Gastroesophageal sphincter (tissue), 4 donors: ENCODE measurements at regions not wholly inside any gene's neighbourhood (a gene's known extent, or its start where the extent isn't known, plus 50 kb on each side); places are given as distances from the start of the nearest gene placed in this dataset.

ENCODE experiments used
- ATAC-seq: fragments of 150-250 bp; one replicate; pipeline ENCODE4 v1.9.1; 2016; ENCODE audit warnings: mild to moderate bottlenecking, moderate library complexity
- H3K27ac ChIP-seq, 4 donors: fragments of 200-600 bp; sonication (generic) in 3 of 4; 1 replicate in 3 of 4; 2 replicates in 1 of 4; pipeline ENCODE4 v1.5.1; 2016 to 2019
- H3K27me3 ChIP-seq: fragments of 200-600 bp; sonication (generic); one replicate; pipeline ENCODE4 v1.5.1; 2019
- H3K36me3 ChIP-seq, 2 donors: fragments of 200-600 bp; sonication (generic); one replicate each; pipeline ENCODE4 v1.5.1; 2019; ENCODE audit warnings: control low read depth in 1 of 2
- H3K4me1 ChIP-seq, 3 donors: fragments of 200-600 bp; sonication (generic); 1 replicate in 2 of 3; 2 replicates in 1 of 3; pipeline ENCODE4 v1.5.1; 2016 to 2019; ENCODE audit warnings: control low read depth in 2 of 3
- H3K4me3 ChIP-seq, 2 donors: fragments of 200-600 bp; sonication (generic); one replicate each; pipeline ENCODE4 v1.5.1; 2019; ENCODE audit warnings: mild to moderate bottlenecking in 1 of 2, moderate library complexity in 1 of 2
- H3K9me3 ChIP-seq, 3 donors: fragments of 200-600 bp; sonication (generic); one replicate each; pipeline ENCODE4 v1.5.1; 2017 to 2019; ENCODE audit warnings: control low read depth in 2 of 3
- EP300 ChIP-seq: sonication (generic); formaldehyde crosslinking; IDR thresholded peaks from one replicate; pipeline ENCODE4 v1.6.1; 2017; ENCODE audit warnings: antibody characterized with exemption, mild to moderate bottlenecking
- POLR2A ChIP-seq, 2 donors: fragments of 450-650 bp; IDR thresholded peaks; one replicate each; pipeline ENCODE4 v1.6.1; 2017; ENCODE audit warnings: antibody characterized with exemption in 2 of 2, mild to moderate bottlenecking in 2 of 2, moderate library complexity in 1 of 2
- POLR2AphosphoS5 ChIP-seq: sonication (generic); formaldehyde crosslinking; IDR thresholded peaks from one replicate; pipeline ENCODE4 v1.6.1; 2017; ENCODE audit warnings: antibody characterized with exemption
- WGBS, 2 donors: methylation state at CpG; one replicate each; pipeline ENCODE4 v1.1.5; 2018; ENCODE audit warnings: low coverage in 1 of 2; 5-methylcytosine and 5-hydroxymethylcytosine counted together
- TF ChIP-seq, protein P1 (sequence below), 4 experiments: fragments of 200-600 bp in 2 of 4; fragments of 450-650 bp in 2 of 4; sonication (generic) in 1 of 4; IDR thresholded peaks; one replicate each; pipeline ENCODE4 v1.5.1; 2017 to 2019; ENCODE audit warnings: antibody characterized with exemption in 4 of 4, mild to moderate bottlenecking in 2 of 4, moderate library complexity in 2 of 4

DNA sequence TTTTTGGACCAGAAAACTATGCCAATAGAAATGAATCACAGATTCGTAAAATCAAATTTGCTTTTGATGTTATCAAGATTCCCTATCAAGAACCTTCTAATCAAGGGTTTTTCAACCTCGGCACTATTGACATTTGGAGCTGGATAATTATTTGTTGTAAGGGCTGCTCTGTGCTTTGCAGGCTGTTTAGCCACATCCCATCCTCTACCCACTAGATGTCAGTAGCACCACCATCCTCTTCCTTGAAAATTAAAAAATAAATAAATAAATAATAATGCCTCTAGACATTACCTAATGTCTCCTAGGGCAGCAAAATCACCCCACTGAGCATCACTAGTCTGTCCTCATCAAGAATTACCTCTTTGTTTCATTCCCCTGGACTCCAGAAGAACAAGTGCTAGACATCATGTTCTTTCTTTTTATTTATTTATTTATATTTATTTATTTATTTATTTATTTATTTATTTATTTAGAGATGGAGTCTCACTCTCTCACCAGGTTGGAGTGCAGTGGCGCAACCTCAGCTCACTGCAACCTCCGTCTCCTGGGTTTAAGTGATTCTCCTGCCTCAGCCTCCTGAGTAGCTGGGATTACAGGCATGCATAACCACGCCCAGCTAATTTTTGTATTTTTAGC lies 744.7 kb downstream of the KCNA4 start:
- ATAC-seq, result no peak
- Histone ChIP-seq H3K27ac (no peak overlapping the region), H3K4me3 (no peak overlapping the region), H3K36me3 (no peaks in the 10 kb centered on the region), H3K27me3 (no peaks in the 10 kb centered on the region), H3K4me1 (no peaks in the 10 kb centered on the region), H3K9me3 (no peaks in the 10 kb centered on the region)
- 83 to 89% methylated on average over 5 of the region's 5 CpGs for WGBS, 2 donors
- no peak for TF ChIP-seq POLR2A (IDR thresholded peaks at IDR 0.05)
- TF ChIP-seq EP300, result no peak
- TF ChIP-seq, protein P1, sequence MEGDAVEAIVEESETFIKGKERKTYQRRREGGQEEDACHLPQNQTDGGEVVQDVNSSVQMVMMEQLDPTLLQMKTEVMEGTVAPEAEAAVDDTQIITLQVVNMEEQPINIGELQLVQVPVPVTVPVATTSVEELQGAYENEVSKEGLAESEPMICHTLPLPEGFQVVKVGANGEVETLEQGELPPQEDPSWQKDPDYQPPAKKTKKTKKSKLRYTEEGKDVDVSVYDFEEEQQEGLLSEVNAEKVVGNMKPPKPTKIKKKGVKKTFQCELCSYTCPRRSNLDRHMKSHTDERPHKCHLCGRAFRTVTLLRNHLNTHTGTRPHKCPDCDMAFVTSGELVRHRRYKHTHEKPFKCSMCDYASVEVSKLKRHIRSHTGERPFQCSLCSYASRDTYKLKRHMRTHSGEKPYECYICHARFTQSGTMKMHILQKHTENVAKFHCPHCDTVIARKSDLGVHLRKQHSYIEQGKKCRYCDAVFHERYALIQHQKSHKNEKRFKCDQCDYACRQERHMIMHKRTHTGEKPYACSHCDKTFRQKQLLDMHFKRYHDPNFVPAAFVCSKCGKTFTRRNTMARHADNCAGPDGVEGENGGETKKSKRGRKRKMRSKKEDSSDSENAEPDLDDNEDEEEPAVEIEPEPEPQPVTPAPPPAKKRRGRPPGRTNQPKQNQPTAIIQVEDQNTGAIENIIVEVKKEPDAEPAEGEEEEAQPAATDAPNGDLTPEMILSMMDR (IDR thresholded peaks at IDR 0.05), result no peak
- TF ChIP-seq POLR2AphosphoS5, result no peak

- 21 to 60% methylated on average over 1 of the region's 1 CpG for WGBS, 2 donors
- no peak for ATAC-seq
- H3K27me3 ChIP-seq, result no peaks in the 10 kb centered on the region
Observed at GRCh38 chr11:29271616-29272015, 745.2 kb downstream of the KCNA4 start.

GRCh38 chr11:29268733-29269132 lies 748.1 kb downstream of the KCNA4 start:
- Histone ChIP-seq H3K27me3 (no peaks in the 10 kb centered on the region), H3K27ac (no peak overlapping the region), H3K36me3 (no peaks in the 10 kb centered on the region), H3K4me3 (no peak overlapping the region), H3K9me3 (no peaks in the 10 kb centered on the region), H3K4me1 (no peaks in the 10 kb centered on the region)
- ATAC-seq, result no peak
- WGBS, 2 donors, result 79 to 90% methylated on average over 2 of the region's 2 CpGs
- TF ChIP-seq POLR2A (IDR thresholded peaks at IDR 0.05) (no peak), POLR2AphosphoS5 (no peak), EP300 (no peak)
- TF ChIP-seq, protein P1 (IDR thresholded peaks at IDR 0.05), result no peak

More at GRCh38 chr11:29271616-29272015, 745.2 kb downstream of the KCNA4 start:
- TF ChIP-seq POLR2AphosphoS5 (no peak), EP300 (no peak), POLR2A (IDR thresholded peaks at IDR 0.05) (no peak)
- TF ChIP-seq, protein P1 (IDR thresholded peaks at IDR 0.05), result no peak
- Histone ChIP-seq H3K9me3 (no peaks in the 10 kb centered on the region), H3K27ac (no peak overlapping the region), H3K4me1 (no peaks in the 10 kb centered on the region), H3K36me3 (no peaks in the 10 kb centered on the region), H3K4me3 (no peak overlapping the region)

DNA sequence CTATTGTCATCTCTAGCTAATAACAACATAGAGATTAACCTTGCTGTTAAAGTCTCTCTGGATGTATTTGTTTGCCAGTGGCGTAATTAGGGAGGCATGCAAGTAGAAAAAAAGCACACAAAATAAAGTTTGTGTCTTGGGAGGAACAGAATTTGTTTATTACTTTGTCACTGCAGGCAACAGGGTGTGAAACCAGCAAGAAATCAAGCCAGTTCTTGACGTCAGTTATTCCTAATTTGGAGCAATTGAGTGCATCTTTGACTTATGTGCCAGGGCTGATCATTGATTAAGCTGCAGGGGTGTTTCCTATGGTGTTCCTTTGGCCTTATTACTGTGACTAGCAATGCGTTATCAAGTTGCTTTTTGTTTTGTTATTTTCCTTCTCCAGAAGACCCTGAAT lies 751.0 kb downstream of the KCNA4 start:
- WGBS, 2 donors, result 66 to 79% methylated on average over 3 of the region's 3 CpGs
- H3K4me3 ChIP-seq, result no peak overlapping the region
- no peaks in the 10 kb centered on the region for H3K36me3 ChIP-seq
- H3K27ac ChIP-seq, result no peak overlapping the region
- no peaks in the 10 kb centered on the region for H3K4me1 ChIP-seq
- no peaks in the 10 kb centered on the region for H3K9me3 ChIP-seq
- H3K27me3 ChIP-seq, result no peaks in the 10 kb centered on the region
- no peak for ATAC-seq
- TF ChIP-seq POLR2AphosphoS5 (no peak), POLR2A (IDR thresholded peaks at IDR 0.05) (no peak), EP300 (no peak)
- TF ChIP-seq, protein P1 (IDR thresholded peaks at IDR 0.05), result no peak

DNA sequence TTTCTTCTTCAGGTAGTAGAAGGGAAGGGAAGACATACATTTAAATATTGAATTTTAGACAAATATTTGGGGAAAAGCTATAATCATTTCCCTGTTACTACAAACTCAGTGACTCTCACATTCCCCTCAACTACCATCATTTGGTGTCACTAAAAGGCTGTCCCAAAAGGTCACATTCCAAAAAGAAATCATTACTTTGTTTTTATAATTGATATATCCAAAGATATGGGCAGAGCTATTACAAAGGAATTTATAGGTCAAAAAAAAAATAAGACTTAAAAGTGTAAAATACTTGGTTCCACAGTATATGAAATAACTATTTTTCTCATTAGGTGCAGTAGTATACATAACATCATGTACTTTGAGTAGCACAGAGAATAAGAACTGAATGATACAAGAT lies 751.4 kb downstream of the KCNA4 start:
- H3K27me3 ChIP-seq, result no peaks in the 10 kb centered on the region
- TF ChIP-seq POLR2AphosphoS5, result no peak
- TF ChIP-seq POLR2A (IDR thresholded peaks at IDR 0.05), result no peak
- TF ChIP-seq EP300, result no peak
- TF ChIP-seq, protein P1 (IDR thresholded peaks at IDR 0.05), result no peak
- no peak overlapping the region for H3K27ac ChIP-seq
- H3K4me3 ChIP-seq, result no peak overlapping the region
- H3K9me3 ChIP-seq, result no peaks in the 10 kb centered on the region
- ATAC-seq, result no peak
- no peaks in the 10 kb centered on the region for H3K4me1 ChIP-seq
- H3K36me3 ChIP-seq, result no peaks in the 10 kb centered on the region
